ENCODE measurements at regions not wholly inside any gene's neighbourhood (a gene's known extent, or its start where the extent isn't known, plus 50 kb on each side); places are given as distances from the start of the nearest gene placed in this dataset.

- DNase-seq, result no peak
These were observed 259.3 kb downstream of the DCDC2C start for GRCh38 chr2:3962719-3963118.

GRCh38 chr2:3965211-3965610 is 261.8 kb downstream of the DCDC2C start:
- DNase-seq, result no peak

DNA sequence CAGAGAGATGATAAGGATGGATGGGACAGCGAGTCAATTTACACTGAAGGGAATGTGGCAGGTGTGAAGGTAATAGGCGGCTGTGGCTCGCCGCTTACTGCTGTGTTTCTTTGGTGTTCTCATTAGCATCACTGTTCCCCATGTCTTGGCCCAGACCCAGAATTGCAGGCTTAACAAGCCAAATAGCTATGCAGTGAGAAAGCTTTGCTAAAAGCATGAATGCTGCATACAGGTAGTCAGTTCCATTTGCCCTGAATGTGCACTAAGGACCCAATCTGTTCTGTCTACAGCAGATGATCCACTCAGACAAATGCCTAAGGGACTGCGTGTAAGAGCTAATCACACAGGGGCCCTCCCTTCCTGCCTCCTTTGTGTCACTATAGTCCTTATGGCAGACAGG is 262.6 kb downstream of the DCDC2C start:
- no peak for DNase-seq

DNA sequence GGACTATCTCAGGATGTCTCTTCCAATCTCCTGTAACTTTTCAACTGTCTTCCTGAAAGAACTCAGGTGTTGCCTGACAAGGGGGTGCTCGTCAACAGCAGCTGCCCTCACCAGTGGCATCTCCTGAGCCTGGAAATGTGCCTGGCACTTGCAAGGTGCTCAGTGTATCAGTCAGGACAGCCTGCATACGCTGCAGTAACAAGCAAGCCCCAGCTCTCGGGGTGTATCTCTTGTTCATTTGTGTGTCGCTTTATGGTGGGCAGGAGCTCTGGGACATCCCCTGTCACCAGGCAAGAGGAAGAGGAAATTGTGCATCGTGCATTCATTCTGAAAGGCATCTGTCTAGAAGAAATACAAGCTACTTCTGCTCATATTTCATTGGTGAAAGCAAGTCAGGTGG is 263.1 kb downstream of the DCDC2C start:
- DNase-seq, result no peak

DNA sequence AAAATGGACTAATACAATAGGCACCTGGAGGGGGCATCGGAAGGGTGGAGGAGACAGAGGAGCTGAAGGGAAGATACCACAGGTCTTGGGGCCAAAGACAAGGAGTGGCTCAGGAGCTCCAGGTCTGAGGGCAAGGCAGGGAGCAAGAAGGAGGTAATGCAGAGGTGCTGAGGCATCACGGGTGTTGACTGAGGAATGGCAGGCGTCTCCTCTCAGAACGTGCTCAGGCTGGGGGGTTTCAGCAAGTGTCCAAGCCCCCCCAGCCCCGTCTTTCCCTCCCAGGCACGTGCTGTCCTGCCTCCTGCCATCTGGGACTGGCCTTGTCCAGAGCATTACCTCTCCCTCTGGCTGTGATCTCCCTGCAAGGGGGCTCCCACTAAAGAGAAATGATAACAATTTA is 265.4 kb downstream of the DCDC2C start:
- DNase-seq, result no peak

DNA sequence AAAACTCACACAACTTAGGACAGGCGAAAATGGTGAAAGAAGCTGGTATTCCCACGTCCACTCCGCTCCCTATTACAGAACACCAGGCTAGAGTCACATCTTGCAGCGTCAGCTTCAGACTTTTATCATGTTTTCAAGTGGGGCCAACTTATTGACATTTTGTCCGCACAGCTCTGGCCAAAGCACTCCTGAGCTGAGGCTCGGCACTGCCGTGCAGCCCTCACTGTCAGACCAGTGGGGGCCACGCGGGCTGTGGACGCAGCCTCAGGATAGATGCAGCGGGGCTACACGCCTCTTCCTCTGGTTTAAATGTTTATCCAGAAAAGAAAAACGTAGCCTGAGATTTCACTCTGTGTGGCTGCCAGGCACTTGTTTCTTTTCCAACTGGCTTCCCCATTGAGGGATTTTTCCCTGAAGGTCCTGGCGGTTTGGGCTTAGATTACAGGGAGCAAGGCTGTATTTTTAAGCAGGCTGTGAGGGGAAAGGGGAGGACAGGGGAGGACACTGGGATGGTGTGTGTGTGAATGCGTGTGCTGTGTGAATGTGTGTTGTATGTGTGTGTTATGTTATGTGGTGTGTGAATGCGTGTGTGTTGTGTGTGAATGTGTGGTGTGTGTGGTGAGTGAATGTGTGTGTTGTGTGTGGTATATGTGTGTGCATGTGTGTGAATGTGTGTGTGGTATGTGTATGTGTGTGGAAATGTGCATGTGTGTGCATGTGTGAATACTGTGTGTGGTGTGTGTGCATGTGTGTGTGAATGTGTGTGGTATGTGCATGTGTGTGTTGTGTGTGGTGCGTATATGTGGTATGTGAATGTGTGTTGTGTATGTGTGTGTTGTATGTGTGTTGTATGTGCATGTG is 267.6 kb downstream of the DCDC2C start:
- no peak for DNase-seq

- no peak for DNase-seq
These were observed 268.3 kb downstream of the DCDC2C start for GRCh38 chr2:3971652-3972192.

- DNase-seq, result no peak
These were observed 269.0 kb downstream of the DCDC2C start for GRCh38 chr2:3972377-3972776.

DNA sequence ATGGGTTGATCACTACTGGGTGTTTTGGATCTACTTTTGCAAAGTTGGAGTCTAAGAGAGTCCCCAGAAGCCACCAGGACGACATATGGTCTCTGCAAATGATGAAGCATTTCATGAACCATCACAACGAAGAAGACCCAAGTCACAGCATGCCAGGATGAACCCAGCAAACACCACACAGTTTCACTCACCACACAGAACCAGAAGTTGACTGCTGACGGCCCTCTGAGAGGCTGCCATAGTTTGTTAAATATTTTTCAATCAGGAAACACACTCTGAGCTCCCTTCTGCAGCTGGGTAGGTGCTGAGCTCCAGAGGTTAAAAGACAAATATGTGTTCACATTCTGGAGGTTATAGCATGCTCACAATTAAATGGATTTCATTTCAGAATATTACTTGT is 271.4 kb downstream of the DCDC2C start:
- DNase-seq, result no peak

GRCh38 chr2:3981446-3981987 is 278.1 kb downstream of the DCDC2C start:
- no peak for DNase-seq

GRCh38 chr2:3982160-3982559 is 278.8 kb downstream of the DCDC2C start:
- DNase-seq, result no peak

DNA sequence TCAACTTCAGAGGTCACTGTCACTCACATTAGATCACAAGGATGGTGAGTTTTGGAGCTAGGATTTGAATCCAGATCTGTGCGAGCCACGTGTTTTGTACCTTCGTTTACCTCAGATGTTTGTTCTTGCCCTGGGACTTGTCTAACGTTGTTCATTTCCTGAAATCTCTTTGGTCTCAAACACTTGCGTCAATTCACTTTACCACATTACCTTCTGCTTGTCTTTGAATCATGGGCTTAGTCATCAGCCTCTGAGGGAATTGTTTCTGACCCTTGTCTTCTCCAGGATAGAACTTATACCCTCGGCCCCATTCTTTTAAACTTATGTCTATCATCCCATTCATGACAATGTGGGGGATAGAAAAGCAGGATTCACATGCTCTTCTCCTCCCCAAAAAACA is 282.7 kb downstream of the DCDC2C start:
- DNase-seq, result no peak

DNA sequence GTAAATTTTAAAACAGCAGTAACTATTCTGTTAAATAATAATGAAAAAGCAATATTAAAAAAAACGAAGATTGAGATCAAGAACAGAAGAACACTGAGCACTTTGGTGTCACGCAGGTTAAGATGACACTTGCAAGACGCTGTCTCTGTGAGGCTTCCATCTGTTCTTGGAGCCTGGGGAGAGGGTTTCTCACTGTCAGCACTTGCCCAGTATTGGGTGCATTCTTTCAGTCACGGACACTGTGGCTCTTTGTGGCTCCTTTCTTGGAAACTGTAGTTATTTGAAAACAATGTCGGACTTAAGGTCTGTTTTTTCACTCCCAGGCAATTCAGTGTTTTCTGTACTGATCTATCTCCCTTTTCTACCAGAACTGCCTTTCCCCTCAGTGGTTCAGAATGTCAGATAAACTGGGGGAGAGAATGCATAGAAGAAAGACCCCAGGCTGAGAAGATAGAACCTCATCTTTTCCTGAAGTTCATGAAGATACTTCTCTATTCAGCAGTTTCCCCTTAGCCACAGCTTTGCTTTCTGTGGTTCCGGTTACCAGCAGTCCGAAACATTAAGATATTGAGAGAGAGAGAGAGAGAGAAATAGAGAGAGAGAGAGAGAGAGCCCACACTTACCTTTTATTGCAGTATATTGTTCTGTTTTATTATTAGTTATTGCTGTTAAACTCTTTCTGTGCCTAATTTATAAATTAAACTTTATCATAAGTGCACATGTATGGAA is 283.3 kb downstream of the DCDC2C start:
- no peak for DNase-seq

DNA sequence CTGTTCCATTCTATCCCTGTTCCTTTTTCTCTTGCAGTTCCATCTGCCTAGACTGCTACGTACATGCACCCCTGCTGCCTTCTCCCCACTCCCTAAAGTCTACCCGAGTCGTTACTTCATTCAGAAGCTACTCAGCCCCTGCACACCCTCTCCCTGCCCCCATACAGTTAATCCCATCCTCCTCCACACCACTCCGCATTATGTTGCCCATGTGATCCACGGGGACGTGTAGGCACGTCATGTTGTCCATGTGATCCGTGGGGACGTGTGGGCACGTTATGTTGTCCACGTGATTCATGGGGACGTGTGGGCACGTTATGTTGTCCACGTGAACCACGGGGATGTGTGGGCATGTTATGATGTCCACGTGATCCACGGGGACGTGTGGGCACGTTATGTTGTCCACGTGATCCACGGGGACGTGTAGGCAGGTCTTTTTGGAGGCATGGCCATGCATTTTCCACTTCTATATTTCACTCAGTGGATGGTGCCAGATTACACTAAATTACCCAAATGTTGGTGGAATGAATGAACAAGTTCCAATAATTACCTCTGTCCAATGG is 299.5 kb downstream of the DCDC2C start:
- DNase-seq, result no peak

GRCh38 chr2:4012197-4012596 is 308.8 kb downstream of the DCDC2C start:
- no peak for DNase-seq

DNA sequence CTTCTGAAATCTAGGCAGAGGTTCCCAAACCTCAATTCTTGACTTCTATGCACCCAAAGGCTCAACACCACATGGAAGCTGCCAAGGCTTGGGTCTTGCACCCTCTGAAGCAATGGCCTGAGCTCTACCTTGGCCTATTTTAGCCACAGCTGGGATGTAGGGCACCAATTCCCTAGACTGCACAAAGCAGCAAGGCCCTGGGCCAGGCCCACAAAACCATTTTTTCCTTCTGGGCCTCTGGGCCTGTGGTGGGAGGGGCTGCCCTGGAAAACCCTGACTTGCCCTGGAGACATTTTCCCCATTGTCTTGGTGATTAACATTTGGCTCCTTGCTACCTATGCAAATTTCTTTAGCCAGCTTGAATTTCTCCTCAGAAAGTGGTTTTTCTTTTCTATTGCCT is 315.2 kb downstream of the DCDC2C start:
- DNase-seq, result no peak

- DNase-seq, result no peak
These were observed 316.8 kb downstream of the DCDC2C start for GRCh38 chr2:4020153-4020552.

DNA sequence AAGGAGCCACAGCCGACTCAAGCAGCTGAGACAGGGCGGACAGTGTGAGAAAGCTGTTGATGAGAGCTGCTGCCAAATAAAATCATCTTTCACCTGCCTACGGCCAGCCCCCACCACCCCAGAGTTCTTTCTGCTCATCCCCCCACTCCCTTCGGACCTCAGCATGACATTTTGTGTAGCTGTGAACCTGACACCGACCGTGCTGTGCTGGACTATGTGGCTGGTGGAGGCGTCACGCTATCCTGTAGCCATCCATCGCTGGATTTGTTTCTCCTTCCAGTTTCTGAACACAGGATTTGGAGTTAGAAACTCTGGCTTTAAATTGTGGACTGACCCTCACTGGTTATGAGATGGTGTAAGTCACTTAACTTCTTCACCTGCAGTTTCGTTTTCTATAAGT is 317.3 kb downstream of the DCDC2C start:
- no peak for DNase-seq

- no peak for DNase-seq
These were observed 321.2 kb downstream of the DCDC2C start for GRCh38 chr2:4024605-4025004.

- DNase-seq, result no peak
These were observed 325.7 kb downstream of the DCDC2C start for GRCh38 chr2:4029081-4029480.

GRCh38 chr2:4039896-4040295 is 336.5 kb downstream of the DCDC2C start:
- DNase-seq, result no peak

GRCh38 chr2:4047961-4048891 is 344.9 kb downstream of the DCDC2C start:
- no peak for DNase-seq

All from activated effector memory CD4-positive, alpha-beta T cell treated with anti-CD3 and anti-CD28 coated beads, Interleukin-2, amount 50 U/mL, for 16 hours (primary cell).